ENCODE measurements at regions not wholly inside any gene's neighbourhood (a gene's known extent, or its start where the extent isn't known, plus 50 kb on each side); places are given as distances from the start of the nearest gene placed in this dataset.

DNA sequence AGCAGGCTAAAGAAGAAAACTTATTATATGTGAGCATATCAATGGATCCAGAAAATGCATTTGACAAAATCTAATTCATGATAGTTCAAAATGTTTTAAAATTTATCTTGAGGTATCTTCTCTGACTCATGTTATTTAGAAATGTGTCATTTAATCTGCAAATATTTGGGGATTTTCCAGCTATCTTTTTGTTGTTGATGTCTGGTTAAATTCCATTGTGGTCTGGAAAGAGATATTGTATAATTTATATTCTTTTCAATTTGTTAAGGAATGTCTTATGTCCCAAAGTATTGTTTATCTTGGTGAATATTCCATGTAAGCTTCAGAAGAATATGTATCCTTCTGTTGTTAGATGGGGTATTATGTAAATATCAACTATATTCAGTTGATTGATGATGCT is 942.5 kb downstream of the KCNMA1 start:
- Histone ChIP-seq H3K9me3 (ENCODE audit: low read depth) (no peaks in the 10 kb centered on the region), H4K20me1 (ENCODE audit: insufficient read depth, poor library complexity, severe bottlenecking) (no peaks in the 10 kb centered on the region), H3K4me2 (no peak overlapping the region), H3K79me2 (no peaks in the 10 kb centered on the region), H3K36me3 (replicated peaks; ENCODE audit: insufficient read depth, low read depth) (no peaks in the 10 kb centered on the region), H3K4me1 (ENCODE audit: insufficient read depth) (no peaks in the 10 kb centered on the region), H2AFZ (no peak overlapping the region), H3K4me3 (no peak overlapping the region), H3K27me3 (no peaks in the 10 kb centered on the region), H3K9me2 (replicated peaks; ENCODE audit: insufficient read depth) (no peaks in the 10 kb centered on the region), H3K27ac (no peak overlapping the region)
- DNase-seq (ENCODE audit: low spot score) = no peak
- no peak for TF ChIP-seq EZH2 (IDR thresholded peaks at IDR 0.05; ENCODE audit: borderline replicate concordance)
- TF ChIP-seq, protein P1, sequence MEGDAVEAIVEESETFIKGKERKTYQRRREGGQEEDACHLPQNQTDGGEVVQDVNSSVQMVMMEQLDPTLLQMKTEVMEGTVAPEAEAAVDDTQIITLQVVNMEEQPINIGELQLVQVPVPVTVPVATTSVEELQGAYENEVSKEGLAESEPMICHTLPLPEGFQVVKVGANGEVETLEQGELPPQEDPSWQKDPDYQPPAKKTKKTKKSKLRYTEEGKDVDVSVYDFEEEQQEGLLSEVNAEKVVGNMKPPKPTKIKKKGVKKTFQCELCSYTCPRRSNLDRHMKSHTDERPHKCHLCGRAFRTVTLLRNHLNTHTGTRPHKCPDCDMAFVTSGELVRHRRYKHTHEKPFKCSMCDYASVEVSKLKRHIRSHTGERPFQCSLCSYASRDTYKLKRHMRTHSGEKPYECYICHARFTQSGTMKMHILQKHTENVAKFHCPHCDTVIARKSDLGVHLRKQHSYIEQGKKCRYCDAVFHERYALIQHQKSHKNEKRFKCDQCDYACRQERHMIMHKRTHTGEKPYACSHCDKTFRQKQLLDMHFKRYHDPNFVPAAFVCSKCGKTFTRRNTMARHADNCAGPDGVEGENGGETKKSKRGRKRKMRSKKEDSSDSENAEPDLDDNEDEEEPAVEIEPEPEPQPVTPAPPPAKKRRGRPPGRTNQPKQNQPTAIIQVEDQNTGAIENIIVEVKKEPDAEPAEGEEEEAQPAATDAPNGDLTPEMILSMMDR (IDR thresholded peaks at IDR 0.05; ENCODE audit: poor library complexity) = no peak
- no peak for TF ChIP-seq EZH2phosphoT487 (IDR thresholded peaks at IDR 0.05; ENCODE audit: low read depth, severe bottlenecking, unreplicated experiment)

DNA sequence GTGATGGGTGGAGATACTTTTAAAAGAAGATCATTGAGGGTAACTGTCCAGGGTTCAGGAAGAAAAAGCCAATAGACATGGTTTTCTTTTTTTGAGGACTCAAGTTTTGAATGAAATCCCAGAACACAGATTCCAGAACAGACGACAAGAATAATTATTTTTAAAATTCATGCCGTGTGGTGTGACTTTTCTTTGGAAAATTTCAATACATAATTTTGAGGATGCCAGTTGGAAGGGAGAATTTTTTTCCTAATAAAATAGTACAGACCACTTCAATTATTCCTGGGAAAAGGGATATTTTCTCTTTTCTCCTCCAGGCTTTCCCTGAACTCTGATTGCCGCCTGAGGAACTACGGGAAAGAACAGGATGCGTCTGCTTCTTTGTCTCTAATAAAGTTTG is 951.4 kb downstream of the KCNMA1 start:
- Histone ChIP-seq H3K27me3 (no peaks in the 10 kb centered on the region), H3K9me2 (replicated peaks; ENCODE audit: insufficient read depth) (no peaks in the 10 kb centered on the region), H3K4me3 (no peak overlapping the region), H2AFZ (no peak overlapping the region), H3K36me3 (replicated peaks; ENCODE audit: insufficient read depth, low read depth) (no peaks in the 10 kb centered on the region), H4K20me1 (ENCODE audit: insufficient read depth, poor library complexity, severe bottlenecking) (no peaks in the 10 kb centered on the region), H3K9me3 (ENCODE audit: low read depth) (no peaks in the 10 kb centered on the region), H3K4me1 (ENCODE audit: insufficient read depth) (no peaks in the 10 kb centered on the region), H3K27ac (no peak overlapping the region), H3K79me2 (no peaks in the 10 kb centered on the region), H3K4me2 (no peak overlapping the region)
- DNase-seq (ENCODE audit: low spot score) = no peak
- TF ChIP-seq EZH2phosphoT487 (IDR thresholded peaks at IDR 0.05; ENCODE audit: low read depth, severe bottlenecking, unreplicated experiment) (no peak), EZH2 (IDR thresholded peaks at IDR 0.05; ENCODE audit: borderline replicate concordance) (no peak)
- TF ChIP-seq, protein P1 (IDR thresholded peaks at IDR 0.05; ENCODE audit: poor library complexity) = no peak
- WGBS (ENCODE audit: low lambda C conversion rate, missing lambda C conversion rate) = 77% methylated on average over 5 of the region's 5 CpGs

DNA sequence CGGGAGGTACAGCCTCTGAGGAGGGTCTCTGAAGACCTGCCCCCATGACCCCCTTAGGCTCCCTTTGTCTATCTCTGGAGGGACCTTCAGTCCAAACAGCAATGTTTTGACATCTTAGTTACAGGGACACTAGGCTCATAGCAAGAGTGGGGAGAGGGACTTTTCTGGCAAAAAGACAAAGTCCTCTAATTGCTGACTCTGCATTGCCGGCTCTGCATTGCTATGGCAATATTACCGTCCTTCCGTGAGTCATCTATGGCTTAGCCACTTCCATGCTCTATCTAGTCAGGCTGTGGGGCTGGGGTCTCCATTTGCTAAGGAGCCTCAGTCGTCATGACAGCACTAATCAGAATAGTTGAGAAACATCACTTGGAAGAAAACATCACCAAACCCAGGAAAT is 952.6 kb downstream of the KCNMA1 start:
- Histone ChIP-seq H3K9me3 (ENCODE audit: low read depth) (no peaks in the 10 kb centered on the region), H3K4me1 (ENCODE audit: insufficient read depth) (no peaks in the 10 kb centered on the region), H4K20me1 (ENCODE audit: insufficient read depth, poor library complexity, severe bottlenecking) (no peaks in the 10 kb centered on the region), H2AFZ (no peak overlapping the region), H3K27me3 (no peaks in the 10 kb centered on the region), H3K36me3 (replicated peaks; ENCODE audit: insufficient read depth, low read depth) (no peaks in the 10 kb centered on the region), H3K27ac (no peak overlapping the region), H3K4me2 (no peak overlapping the region), H3K79me2 (no peaks in the 10 kb centered on the region), H3K4me3 (no peak overlapping the region), H3K9me2 (replicated peaks; ENCODE audit: insufficient read depth) (no peaks in the 10 kb centered on the region)
- TF ChIP-seq EZH2 (IDR thresholded peaks at IDR 0.05; ENCODE audit: borderline replicate concordance) (no peak), EZH2phosphoT487 (IDR thresholded peaks at IDR 0.05; ENCODE audit: low read depth, severe bottlenecking, unreplicated experiment) (no peak)
- TF ChIP-seq, protein P1 (IDR thresholded peaks at IDR 0.05; ENCODE audit: poor library complexity) = no peak
- 92% methylated on average over 5 of the region's 5 CpGs for WGBS (ENCODE audit: low lambda C conversion rate, missing lambda C conversion rate)
- no peak for DNase-seq (ENCODE audit: low spot score)

DNA sequence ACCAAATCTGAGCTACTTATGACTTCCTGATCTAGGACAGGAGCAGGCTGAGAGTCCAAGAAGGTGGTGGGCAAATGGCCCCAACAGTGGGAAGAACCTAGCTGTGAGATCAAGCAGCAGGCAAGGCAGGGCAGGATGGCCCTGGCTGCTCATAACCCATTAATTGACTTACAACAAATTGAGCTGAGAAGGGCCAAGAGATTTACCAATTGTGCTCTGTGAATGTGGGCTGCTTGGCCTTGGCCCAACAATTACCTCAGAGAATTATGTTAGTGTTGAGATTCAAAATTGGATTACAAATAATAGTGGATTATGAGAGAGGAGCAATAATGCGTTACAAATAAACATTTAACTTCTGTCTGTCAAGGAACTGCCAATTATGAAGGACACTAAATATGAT is 956.5 kb downstream of the KCNMA1 start:
- Histone ChIP-seq H2AFZ (no peak overlapping the region), H3K79me2 (no peaks in the 10 kb centered on the region), H3K27ac (no peak overlapping the region), H3K9me2 (replicated peaks; ENCODE audit: insufficient read depth) (no peaks in the 10 kb centered on the region), H3K4me1 (ENCODE audit: insufficient read depth) (no peaks in the 10 kb centered on the region), H3K27me3 (no peaks in the 10 kb centered on the region), H3K4me3 (no peak overlapping the region), H3K36me3 (replicated peaks; ENCODE audit: insufficient read depth, low read depth) (no peaks in the 10 kb centered on the region), H3K9me3 (ENCODE audit: low read depth) (no peaks in the 10 kb centered on the region), H3K4me2 (no peak overlapping the region), H4K20me1 (ENCODE audit: insufficient read depth, poor library complexity, severe bottlenecking) (no peaks in the 10 kb centered on the region)
- no peak for DNase-seq (ENCODE audit: low spot score)
- WGBS (ENCODE audit: low lambda C conversion rate, missing lambda C conversion rate) = 91% methylated on average over 1 of the region's 1 CpG
- TF ChIP-seq, protein P1 (IDR thresholded peaks at IDR 0.05; ENCODE audit: poor library complexity) = no peak
- no peak for TF ChIP-seq EZH2phosphoT487 (IDR thresholded peaks at IDR 0.05; ENCODE audit: low read depth, severe bottlenecking, unreplicated experiment)
- TF ChIP-seq EZH2 (IDR thresholded peaks at IDR 0.05; ENCODE audit: borderline replicate concordance) = no peak
